Peyer's patch (tissue), 4 donors: ENCODE measurements at regions not wholly inside any gene's neighbourhood (a gene's known extent, or its start where the extent isn't known, plus 50 kb on each side); places are given as distances from the start of the nearest gene placed in this dataset.

Experiments used
- CTCF ChIP-seq, 6 experiments: fragments of 450-650 bp in 4 of 6; fragments of 200-600 bp in 2 of 6; sonication (generic) in 1 of 6; IDR thresholded peaks; one replicate each; pipeline ENCODE4 v1.5.1; 2017 to 2019; ENCODE audit warnings: antibody characterized with exemption in 6 of 6, mild to moderate bottlenecking in 3 of 6, moderate library complexity in 1 of 6
- POLR2A ChIP-seq, 2 donors: fragments of 450-650 bp; IDR thresholded peaks; one replicate each; pipeline ENCODE4 v1.5.1; 2017; ENCODE audit warnings: antibody characterized with exemption in 2 of 2, mild to moderate bottlenecking in 2 of 2, moderate library complexity in 2 of 2

GRCh38 chr18:5825663-5826062 is 69.7 kb downstream of the TMEM200C start:
- no peak for TF ChIP-seq POLR2A (IDR thresholded peaks at IDR 0.05)
- no peak for TF ChIP-seq CTCF (IDR thresholded peaks at IDR 0.05)
